Activated T-cell treated with anti-CD3 and anti-CD28 coated beads, Interleukin-2, amount 50 U/mL, for 72 hours (primary cell): ENCODE measurements at regions not wholly inside any gene's neighbourhood (a gene's known extent, or its start where the extent isn't known, plus 50 kb on each side); places are given as distances from the start of the nearest gene placed in this dataset.
"Not testable (repeated sequence)": the region's sequence is repeated elsewhere in the genome, so short reads cannot be mapped to it uniquely, and the experiment has no call there.

Experiments
- ATAC-seq, 2 donors: fragments of 150-1000 bp; cut with Tn5 transposase; replicated peaks in 1 of 2; 2 replicates each; pipeline ENCODE4 v1.10.0; 2021; ENCODE audit warnings: moderate library complexity in 2 of 2, mild to moderate bottlenecking in 1 of 2
- DNase-seq, 2 donors: peaks; one replicate each; pipeline ENCODE4 v3.0.0; 2021 to 2022; ENCODE audit warnings: mixed read lengths in 1 of 2
- H3K27ac Mint-ChIP-seq: one replicate; pipeline ENCODE4 v1.8.0; 2022; ENCODE audit warnings: mild to moderate bottlenecking, moderate library complexity, mixed read lengths
- H3K27me3 Mint-ChIP-seq: one replicate; pipeline ENCODE4 v1.8.0; 2022; ENCODE audit warnings: low read depth, mixed read lengths
- H3K36me3 Mint-ChIP-seq, 2 donors: one replicate each; pipeline ENCODE4 v1.8.0; 2022; ENCODE audit warnings: mixed read lengths in 2 of 2, mild to moderate bottlenecking in 1 of 2; ENCODE audit not compliant: insufficient read depth in 2 of 2
- H3K4me1 Mint-ChIP-seq: one replicate; pipeline ENCODE4 v1.8.0; 2022; ENCODE audit warnings: low read depth, mixed read lengths
- H3K4me3 Mint-ChIP-seq, 2 donors: one replicate each; pipeline ENCODE4 v1.8.0; 2022; ENCODE audit warnings: mild to moderate bottlenecking in 2 of 2, mixed read lengths in 2 of 2, moderate library complexity in 2 of 2
- H3K9me3 Mint-ChIP-seq, 2 donors: one replicate each; pipeline ENCODE4 v1.8.0; 2022; ENCODE audit warnings: mixed read lengths in 2 of 2

DNA sequence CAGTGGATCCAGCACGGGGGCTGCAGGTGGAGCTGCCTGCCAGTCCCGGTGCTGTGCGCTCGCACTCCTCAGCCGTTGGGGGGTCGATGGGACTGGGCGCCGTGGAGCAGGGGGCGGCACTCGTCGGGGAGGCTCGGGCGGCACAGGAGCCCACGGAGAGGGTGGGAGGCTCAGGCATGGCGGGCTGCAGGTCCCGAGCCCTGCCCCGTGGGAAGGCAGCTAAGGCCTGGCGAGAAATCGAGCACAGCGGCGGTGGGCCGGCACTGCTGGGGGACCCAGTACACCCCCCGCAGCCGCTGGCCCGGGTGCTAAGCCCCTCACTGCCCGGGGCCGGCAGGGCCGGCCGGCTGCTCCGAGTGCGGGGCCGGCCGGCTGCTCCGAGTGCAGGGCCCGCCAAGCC lies 52.3 kb upstream of the MARK1 start:
- DNase-seq, ATAC-seq, H3K27me3 Mint-ChIP-seq, H3K36me3 Mint-ChIP-seq, H3K4me1 Mint-ChIP-seq, H3K27ac Mint-ChIP-seq, H3K9me3 Mint-ChIP-seq, H3K4me3 Mint-ChIP-seq: not testable (repeated sequence)

- not testable (repeated sequence) for H3K4me3 Mint-ChIP-seq
Observed at GRCh38 chr1:220475141-220475540, 52.8 kb upstream of the MARK1 start.

DNA sequence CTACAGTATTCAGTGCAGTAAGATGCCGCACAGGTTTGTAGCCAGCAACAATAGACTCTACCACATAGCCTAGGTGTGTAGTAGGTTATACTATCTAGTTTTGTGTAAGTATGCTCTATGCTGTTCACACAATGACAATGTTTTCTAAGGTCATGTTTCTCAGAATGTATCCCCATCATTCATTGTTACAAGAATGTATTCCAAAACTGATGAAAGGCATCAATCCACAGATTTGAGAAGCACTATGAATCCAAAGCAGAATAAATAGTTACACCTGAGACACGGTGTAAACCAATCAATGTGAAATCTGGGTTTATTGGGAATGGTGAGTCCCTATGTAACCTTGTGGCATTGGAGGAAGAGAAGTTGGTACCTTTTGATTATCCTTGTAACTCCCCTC lies 54.5 kb upstream of the MARK1 start:
- ATAC-seq (no peak), DNase-seq (no peak)
- Mint-ChIP-seq H3K27ac (no peak overlapping the region), H3K9me3 (peaks cover 0 to 3% of the 10 kb centered on the region in 2 donors), H3K27me3 (no peaks in the 10 kb centered on the region), H3K4me3 (no peak overlapping the region), H3K36me3 (no peaks in the 10 kb centered on the region), H3K4me1 (no peaks in the 10 kb centered on the region)

More at GRCh38 chr1:220475141-220475540, 52.8 kb upstream of the MARK1 start:
- H3K4me1 Mint-ChIP-seq, ATAC-seq, H3K36me3 Mint-ChIP-seq, H3K27me3 Mint-ChIP-seq, H3K9me3 Mint-ChIP-seq, H3K27ac Mint-ChIP-seq, DNase-seq: not testable (repeated sequence)

- H3K27ac Mint-ChIP-seq = no peak overlapping the region
- no peaks in the 10 kb centered on the region for H3K4me1 Mint-ChIP-seq
- H3K4me3 Mint-ChIP-seq = no peak overlapping the region
- peaks cover 0 to 2% of the 10 kb centered on the region in 2 donors for H3K9me3 Mint-ChIP-seq
- ATAC-seq (no peak), DNase-seq (no peak)
- H3K36me3 Mint-ChIP-seq = peaks cover 0 to 1% of the 10 kb centered on the region in 2 donors
- H3K27me3 Mint-ChIP-seq = no peaks in the 10 kb centered on the region
Observed at GRCh38 chr1:220462752-220463151, 65.2 kb upstream of the MARK1 start.

DNA sequence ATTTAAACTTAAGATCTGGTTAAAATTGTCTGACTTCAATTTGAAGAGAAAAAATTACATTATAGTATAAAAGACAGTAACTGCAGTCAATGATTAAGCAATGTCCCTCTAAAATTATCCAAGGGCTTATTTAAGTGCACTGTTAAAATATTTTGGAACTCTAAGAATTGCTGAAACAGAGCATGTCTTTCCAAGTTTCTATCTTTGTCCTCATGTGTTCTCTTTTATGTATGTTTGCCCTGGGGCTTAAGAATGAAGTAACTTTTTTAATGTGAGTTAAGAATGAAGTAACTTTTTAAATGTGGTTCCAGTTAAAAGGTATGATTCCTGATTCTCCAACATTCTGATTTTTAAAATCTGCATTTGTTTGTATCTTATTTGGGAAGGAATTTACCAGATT lies 69.0 kb upstream of the MARK1 start:
- Mint-ChIP-seq H3K36me3 (no peaks in the 10 kb centered on the region), H3K27me3 (peaks cover 9% of the 10 kb centered on the region), H3K9me3 (no peaks in the 10 kb centered on the region), H3K4me3 (no peak overlapping the region), H3K27ac (no peak overlapping the region), H3K4me1 (no peaks in the 10 kb centered on the region)
- ATAC-seq = no peak
- DNase-seq = no peak

- ATAC-seq (no peak), DNase-seq (no peak)
- Mint-ChIP-seq H3K4me1 (no peaks in the 10 kb centered on the region), H3K4me3 (no peak overlapping the region), H3K27me3 (peaks cover 9% of the 10 kb centered on the region), H3K36me3 (no peaks in the 10 kb centered on the region), H3K27ac (no peak overlapping the region), H3K9me3 (no peaks in the 10 kb centered on the region)
Observed at GRCh38 chr1:220457957-220458609, 69.9 kb upstream of the MARK1 start.

GRCh38 chr1:220455559-220455958 lies 72.4 kb upstream of the MARK1 start:
- no peak overlapping the region for H3K27ac Mint-ChIP-seq
- ATAC-seq = no peak
- no peaks in the 10 kb centered on the region for H3K9me3 Mint-ChIP-seq
- H3K4me3 Mint-ChIP-seq = no peak overlapping the region
- no peak for DNase-seq
- H3K27me3 Mint-ChIP-seq = peaks cover 18% of the 10 kb centered on the region
- H3K4me1 Mint-ChIP-seq = no peaks in the 10 kb centered on the region
- no peaks in the 10 kb centered on the region for H3K36me3 Mint-ChIP-seq

- DNase-seq (no peak), ATAC-seq (no peak)
- H3K4me3 Mint-ChIP-seq = no peak overlapping the region
- no peaks in the 10 kb centered on the region for H3K9me3 Mint-ChIP-seq
- H3K27me3 Mint-ChIP-seq = peaks cover 22% of the 10 kb centered on the region
- H3K27ac Mint-ChIP-seq = no peak overlapping the region
- H3K36me3 Mint-ChIP-seq = no peaks in the 10 kb centered on the region
- H3K4me1 Mint-ChIP-seq = no peaks in the 10 kb centered on the region
Observed at GRCh38 chr1:220454155-220454777, 73.7 kb upstream of the MARK1 start.

GRCh38 chr1:220453371-220453770 lies 74.6 kb upstream of the MARK1 start:
- H3K27me3 Mint-ChIP-seq = peaks cover 31% of the 10 kb centered on the region
- no peaks in the 10 kb centered on the region for H3K36me3 Mint-ChIP-seq
- no peaks in the 10 kb centered on the region for H3K9me3 Mint-ChIP-seq
- DNase-seq (no peak), ATAC-seq (no peak)
- H3K4me3 Mint-ChIP-seq = no peak overlapping the region
- H3K4me1 Mint-ChIP-seq = no peaks in the 10 kb centered on the region
- no peak overlapping the region for H3K27ac Mint-ChIP-seq

DNA sequence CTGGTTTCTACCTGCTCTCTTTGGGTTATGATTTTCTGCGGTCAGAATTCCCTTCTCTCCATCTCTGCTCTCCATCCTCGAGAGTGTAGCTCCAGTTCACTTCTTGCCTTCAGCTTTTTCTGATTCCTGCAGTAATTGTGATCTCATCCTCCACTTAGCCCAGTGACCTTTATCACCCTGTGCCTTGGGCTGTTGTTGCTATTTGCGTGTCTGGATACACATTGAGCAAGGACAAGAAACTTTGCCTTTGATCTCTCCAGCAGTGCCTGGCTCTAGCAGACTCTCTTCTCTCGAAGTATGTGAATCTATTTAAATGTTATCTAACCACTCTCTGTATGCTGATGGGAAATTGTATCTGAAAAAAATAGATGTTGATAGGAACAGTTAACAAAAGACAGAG lies 76.4 kb upstream of the MARK1 start:
- ATAC-seq = no peak
- no peaks in the 10 kb centered on the region for H3K9me3 Mint-ChIP-seq
- H3K36me3 Mint-ChIP-seq = no peaks in the 10 kb centered on the region
- H3K27ac Mint-ChIP-seq = no peak overlapping the region
- no peaks in the 10 kb centered on the region for H3K4me1 Mint-ChIP-seq
- H3K4me3 Mint-ChIP-seq = no peak overlapping the region
- no peak for DNase-seq
- peaks cover 35% of the 10 kb centered on the region for H3K27me3 Mint-ChIP-seq

GRCh38 chr1:220450927-220451326 lies 77.0 kb upstream of the MARK1 start:
- peaks cover 38% of the 10 kb centered on the region for H3K27me3 Mint-ChIP-seq
- DNase-seq (no peak), ATAC-seq (no peak)
- H3K4me3 Mint-ChIP-seq = no peak overlapping the region
- H3K27ac Mint-ChIP-seq = no peak overlapping the region
- H3K36me3 Mint-ChIP-seq = no peaks in the 10 kb centered on the region
- H3K9me3 Mint-ChIP-seq = no peaks in the 10 kb centered on the region
- H3K4me1 Mint-ChIP-seq = no peaks in the 10 kb centered on the region

DNA sequence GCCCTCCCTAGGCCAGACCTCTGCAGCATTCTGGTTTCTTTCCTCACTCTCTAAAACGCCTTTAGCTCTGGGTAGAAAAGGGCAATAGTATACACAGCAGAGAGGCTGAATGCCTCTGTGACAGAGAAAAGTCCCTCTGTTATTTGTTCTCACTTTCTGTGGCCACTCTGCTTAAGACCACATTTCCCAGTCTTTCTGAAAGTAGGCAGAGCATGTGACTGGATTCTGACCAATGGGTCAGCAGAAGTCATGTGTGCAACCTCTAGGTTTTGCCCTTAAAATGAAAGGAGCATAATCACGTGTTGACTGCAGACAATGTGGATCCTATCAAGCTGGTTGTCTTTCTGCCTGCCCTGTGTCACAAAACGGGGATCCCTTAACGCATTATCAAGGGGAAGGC lies 79.7 kb upstream of the MARK1 start:
- H3K4me1 Mint-ChIP-seq = no peaks in the 10 kb centered on the region
- H3K27me3 Mint-ChIP-seq = peaks cover 29% of the 10 kb centered on the region
- H3K36me3 Mint-ChIP-seq = no peaks in the 10 kb centered on the region
- H3K4me3 Mint-ChIP-seq = no peak overlapping the region
- no peak for DNase-seq
- ATAC-seq = no peak
- peaks cover 0 to 6% of the 10 kb centered on the region in 2 donors for H3K9me3 Mint-ChIP-seq
- H3K27ac Mint-ChIP-seq = no peak overlapping the region

DNA sequence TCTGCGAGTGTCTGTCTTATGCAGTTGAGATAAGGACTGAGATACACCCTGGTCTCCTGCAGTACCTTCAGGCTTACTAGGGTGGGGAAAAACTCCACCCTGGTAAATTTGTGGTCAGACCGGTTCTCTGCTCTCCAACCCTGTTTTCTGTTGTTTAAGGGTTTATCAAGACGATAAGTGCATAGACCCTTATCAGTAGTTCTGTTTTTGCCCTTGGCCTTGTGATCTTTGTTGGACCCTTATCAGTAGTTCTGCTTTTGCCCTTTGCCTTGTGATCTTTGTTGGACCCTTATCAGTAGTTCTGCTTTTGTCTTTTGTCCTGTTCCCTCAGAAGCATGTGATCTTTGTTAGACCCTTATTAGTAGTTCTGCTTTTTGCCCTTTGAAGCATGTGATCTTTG lies 83.3 kb upstream of the MARK1 start:
- H3K27ac Mint-ChIP-seq, DNase-seq, H3K4me1 Mint-ChIP-seq, H3K9me3 Mint-ChIP-seq, H3K36me3 Mint-ChIP-seq, ATAC-seq, H3K4me3 Mint-ChIP-seq: not testable (repeated sequence)
- H3K27me3 Mint-ChIP-seq = peaks cover 30% of the 10 kb centered on the region

- Mint-ChIP-seq H3K4me3 (no peak overlapping the region), H3K36me3 (no peaks in the 10 kb centered on the region), H3K9me3 (peaks cover 0 to 6% of the 10 kb centered on the region in 2 donors)
Observed at GRCh38 chr1:220441211-220441610, 86.7 kb upstream of the MARK1 start.

More at GRCh38 chr1:220441211-220441610, 86.7 kb upstream of the MARK1 start:
- no peaks in the 10 kb centered on the region for H3K4me1 Mint-ChIP-seq
- H3K27me3 Mint-ChIP-seq = peaks cover 11% of the 10 kb centered on the region
- DNase-seq (no peak), ATAC-seq (no peak)
- H3K27ac Mint-ChIP-seq = no peak overlapping the region
